ENCODE measurements at regions not wholly inside any gene's neighbourhood (a gene's known extent, or its start where the extent isn't known, plus 50 kb on each side); places are given as distances from the start of the nearest gene placed in this dataset.

DNA sequence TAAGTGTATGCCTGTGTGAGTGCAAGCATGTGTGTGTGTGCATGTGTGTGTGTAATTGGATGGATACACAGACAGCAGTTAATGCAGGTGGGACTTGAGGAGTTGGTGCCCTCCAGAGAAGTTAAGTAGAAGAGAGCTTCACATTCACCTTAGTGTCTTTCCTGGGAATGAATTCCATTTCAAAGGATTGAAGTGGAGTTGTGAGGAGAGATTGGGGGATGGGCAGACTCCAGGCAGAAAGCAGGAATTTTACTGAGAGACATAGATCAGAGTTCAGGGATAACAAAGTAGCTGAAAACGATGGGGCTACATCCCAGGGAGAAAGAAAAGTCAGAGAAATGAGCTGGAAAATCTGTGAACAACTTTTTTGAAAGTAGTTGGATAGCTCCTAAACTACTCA is 464.4 kb downstream of the TCERG1L start:
- Histone ChIP-seq H3K4me1 (ENCODE audit: insufficient read depth, low read length, poor library complexity, severe bottlenecking) (no peaks in the 10 kb centered on the region), H3K9me3 (ENCODE audit: low read depth, low read length, poor library complexity, severe bottlenecking) (no peaks in the 10 kb centered on the region), H3K36me3 (ENCODE audit: insufficient read depth, low read length, poor library complexity, severe bottlenecking) (no peaks in the 10 kb centered on the region), H3K27me3 (replicated peaks; ENCODE audit: insufficient read depth, low read depth, low read length, poor library complexity) (no peaks in the 10 kb centered on the region), H3K27ac (ENCODE audit: low read depth, low read length, poor library complexity, severe bottlenecking) (no peak overlapping the region), H3K4me3 (ENCODE audit: low read depth, low read length, poor library complexity, severe bottlenecking) (no peak overlapping the region)
- POLR2A ChIA-PET (ENCODE audit: low non-redundant PET) = interaction anchor here (0.6 kb wide), 1 partner anchor 680 kb away, joined by 3 read pairs; no protein-coding TSS in a partner anchor
- no TSS peak for BruUV-seq (replicated peaks)
- no peak for TF ChIP-seq EZH2 (IDR thresholded peaks at IDR 0.05; ENCODE audit: borderline replicate concordance, low read depth, low read length, poor library complexity, severe bottlenecking)
- TF ChIP-seq, protein P1, sequence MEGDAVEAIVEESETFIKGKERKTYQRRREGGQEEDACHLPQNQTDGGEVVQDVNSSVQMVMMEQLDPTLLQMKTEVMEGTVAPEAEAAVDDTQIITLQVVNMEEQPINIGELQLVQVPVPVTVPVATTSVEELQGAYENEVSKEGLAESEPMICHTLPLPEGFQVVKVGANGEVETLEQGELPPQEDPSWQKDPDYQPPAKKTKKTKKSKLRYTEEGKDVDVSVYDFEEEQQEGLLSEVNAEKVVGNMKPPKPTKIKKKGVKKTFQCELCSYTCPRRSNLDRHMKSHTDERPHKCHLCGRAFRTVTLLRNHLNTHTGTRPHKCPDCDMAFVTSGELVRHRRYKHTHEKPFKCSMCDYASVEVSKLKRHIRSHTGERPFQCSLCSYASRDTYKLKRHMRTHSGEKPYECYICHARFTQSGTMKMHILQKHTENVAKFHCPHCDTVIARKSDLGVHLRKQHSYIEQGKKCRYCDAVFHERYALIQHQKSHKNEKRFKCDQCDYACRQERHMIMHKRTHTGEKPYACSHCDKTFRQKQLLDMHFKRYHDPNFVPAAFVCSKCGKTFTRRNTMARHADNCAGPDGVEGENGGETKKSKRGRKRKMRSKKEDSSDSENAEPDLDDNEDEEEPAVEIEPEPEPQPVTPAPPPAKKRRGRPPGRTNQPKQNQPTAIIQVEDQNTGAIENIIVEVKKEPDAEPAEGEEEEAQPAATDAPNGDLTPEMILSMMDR (conservative IDR thresholded peaks at IDR 0.05; ENCODE audit: low read depth, low read length) = no peak
- CTCF ChIA-PET = no interaction called here
- DNase-seq (ENCODE audit: low spot score) = no peak
- intact Hi-C loops (cut with micrococcal nuclease; ENCODE audit: unreplicated experiment) = no loop called here

DNA sequence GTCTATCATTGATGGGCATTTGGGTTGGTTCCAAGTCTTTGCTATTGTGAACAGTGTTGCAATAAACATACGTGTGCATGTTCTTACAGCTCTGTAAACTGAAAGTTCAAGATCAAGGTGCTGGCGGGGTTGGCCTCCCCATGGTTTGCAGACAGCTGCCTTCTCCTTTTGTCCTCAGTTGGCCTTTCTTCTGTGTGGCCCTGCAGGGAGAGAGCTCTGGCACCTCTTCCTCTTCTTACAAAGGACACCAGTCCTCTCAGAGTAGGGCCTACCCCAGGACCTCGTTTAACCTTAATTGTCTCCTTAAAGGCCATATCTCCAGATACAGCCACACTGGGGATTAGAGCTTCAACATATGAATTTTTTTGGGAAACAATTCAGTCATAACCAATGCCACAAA is 462.7 kb downstream of the TCERG1L start:
- CTCF ChIA-PET = no interaction called here
- Histone ChIP-seq H3K27ac (ENCODE audit: low read depth, low read length, poor library complexity, severe bottlenecking) (no peak overlapping the region), H3K27me3 (replicated peaks; ENCODE audit: insufficient read depth, low read depth, low read length, poor library complexity) (no peaks in the 10 kb centered on the region), H3K36me3 (ENCODE audit: insufficient read depth, low read length, poor library complexity, severe bottlenecking) (no peaks in the 10 kb centered on the region), H3K4me1 (ENCODE audit: insufficient read depth, low read length, poor library complexity, severe bottlenecking) (no peaks in the 10 kb centered on the region), H3K9me3 (ENCODE audit: low read depth, low read length, poor library complexity, severe bottlenecking) (peaks cover 9% of the 10 kb centered on the region), H3K4me3 (ENCODE audit: low read depth, low read length, poor library complexity, severe bottlenecking) (no peak overlapping the region)
- no peak for DNase-seq (ENCODE audit: low spot score)
- POLR2A ChIA-PET (ENCODE audit: low non-redundant PET) = no interaction called here
- no TSS peak for BruUV-seq (replicated peaks)
- TF ChIP-seq EZH2 (IDR thresholded peaks at IDR 0.05; ENCODE audit: borderline replicate concordance, low read depth, low read length, poor library complexity, severe bottlenecking) = no peak
- TF ChIP-seq, protein P1 (conservative IDR thresholded peaks at IDR 0.05; ENCODE audit: low read depth, low read length) = no peak
- intact Hi-C loops (cut with micrococcal nuclease; ENCODE audit: unreplicated experiment) = no loop called here

DNA sequence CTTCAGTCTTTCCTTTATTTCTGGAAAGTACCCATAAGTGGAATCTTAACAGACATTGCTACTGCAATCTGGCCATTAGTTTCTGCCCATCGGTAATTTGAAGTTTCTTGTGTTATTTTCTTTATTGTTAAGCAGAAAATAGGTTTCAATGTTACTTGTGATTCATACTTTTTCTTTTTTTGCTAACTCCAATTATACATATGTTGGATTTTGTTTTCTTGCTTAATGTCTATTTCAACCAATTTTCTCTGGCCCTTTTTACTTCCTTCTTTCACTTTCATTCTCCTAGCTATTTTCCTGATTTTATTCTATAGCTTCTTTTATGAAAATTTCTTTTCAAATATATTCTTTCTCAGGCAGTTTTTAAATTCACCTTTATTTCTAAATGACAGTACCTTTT is 457.4 kb downstream of the TCERG1L start:
- H3K36me3 ChIP-seq (ENCODE audit: insufficient read depth, low read length, poor library complexity, severe bottlenecking) = no peaks in the 10 kb centered on the region
- intact Hi-C loops (cut with micrococcal nuclease; ENCODE audit: unreplicated experiment) = no loop called here
- H3K27ac ChIP-seq (ENCODE audit: low read depth, low read length, poor library complexity, severe bottlenecking) = no peak overlapping the region
- no peak for DNase-seq (ENCODE audit: low spot score)
- no peaks in the 10 kb centered on the region for H3K4me1 ChIP-seq (ENCODE audit: insufficient read depth, low read length, poor library complexity, severe bottlenecking)
- peaks cover 23% of the 10 kb centered on the region for H3K9me3 ChIP-seq (ENCODE audit: low read depth, low read length, poor library complexity, severe bottlenecking)
- ChIA-PET CTCF (no interaction called here), POLR2A (ENCODE audit: low non-redundant PET) (no interaction called here)
- H3K4me3 ChIP-seq (ENCODE audit: low read depth, low read length, poor library complexity, severe bottlenecking) = no peak overlapping the region
- TF ChIP-seq, protein P1 (conservative IDR thresholded peaks at IDR 0.05; ENCODE audit: low read depth, low read length) = no peak
- no peak for TF ChIP-seq EZH2 (IDR thresholded peaks at IDR 0.05; ENCODE audit: borderline replicate concordance, low read depth, low read length, poor library complexity, severe bottlenecking)
- no peaks in the 10 kb centered on the region for H3K27me3 ChIP-seq (replicated peaks; ENCODE audit: insufficient read depth, low read depth, low read length, poor library complexity)
- no TSS peak for BruUV-seq (replicated peaks)

Measured in A673 (cell line).